ENCODE measurements at regions not wholly inside any gene's neighbourhood (a gene's known extent, or its start where the extent isn't known, plus 50 kb on each side); places are given as distances from the start of the nearest gene placed in this dataset.

GRCh38 chr10:131425752-131426533 lies 114.4 kb upstream of the TCERG1L start:
- no peak for DNase-seq

GRCh38 chr10:131426534-131426898 lies 115.0 kb upstream of the TCERG1L start:
- DNase-seq, result no peak

GRCh38 chr10:131427281-131427680 lies 115.8 kb upstream of the TCERG1L start:
- no peak for DNase-seq

- no peak for DNase-seq
Measured at GRCh38 chr10:131427901-131428300, 116.4 kb upstream of the TCERG1L start.

GRCh38 chr10:131429141-131429540 lies 117.6 kb upstream of the TCERG1L start:
- no peak for DNase-seq

GRCh38 chr10:131429942-131430341 lies 118.4 kb upstream of the TCERG1L start:
- no peak for DNase-seq

GRCh38 chr10:131430716-131431412 lies 119.3 kb upstream of the TCERG1L start:
- DNase-seq, result no peak

- no peak for DNase-seq
Measured at GRCh38 chr10:131431533-131431932, 120.0 kb upstream of the TCERG1L start.

GRCh38 chr10:131431978-131432690 lies 120.6 kb upstream of the TCERG1L start:
- no peak for DNase-seq

- DNase-seq, result no peak
Measured at GRCh38 chr10:131433568-131433967, 122.0 kb upstream of the TCERG1L start.

GRCh38 chr10:131435232-131435631 lies 123.7 kb upstream of the TCERG1L start:
- DNase-seq, result no peak

- DNase-seq, result no peak
Measured at GRCh38 chr10:131435760-131436457, 124.4 kb upstream of the TCERG1L start.

GRCh38 chr10:131436458-131436857 lies 124.9 kb upstream of the TCERG1L start:
- DNase-seq, result no peak

GRCh38 chr10:131437556-131438475 lies 126.3 kb upstream of the TCERG1L start:
- DNase-seq, result no peak

GRCh38 chr10:131438665-131439064 lies 127.1 kb upstream of the TCERG1L start:
- no peak for DNase-seq

GRCh38 chr10:131439705-131440104 lies 128.2 kb upstream of the TCERG1L start:
- DNase-seq, result no peak

- DNase-seq, result no peak
Measured at GRCh38 chr10:131440405-131441360, 129.2 kb upstream of the TCERG1L start.

GRCh38 chr10:131442271-131442670 lies 130.8 kb upstream of the TCERG1L start:
- no peak for DNase-seq

GRCh38 chr10:131444286-131444685 lies 132.8 kb upstream of the TCERG1L start:
- no peak for DNase-seq

- DNase-seq, result no peak
Measured at GRCh38 chr10:131444862-131445461, 133.4 kb upstream of the TCERG1L start.

Measured in hematopoietic multipotent progenitor cell treated with erythropoietin and hydrocortisone succinate and interleukin-3 and kit ligand, for 4 days (in vitro differentiated cells).